Activated B cell treated with CpG ODN at 0.5 μM for 24 hours (primary cell): ENCODE measurements at regions not wholly inside any gene's neighbourhood (a gene's known extent, or its start where the extent isn't known, plus 50 kb on each side); places are given as distances from the start of the nearest gene placed in this dataset.

Experiments
- ATAC-seq: fragments of 200-7000 bp; cut with Tn5 transposase; one replicate; pipeline ENCODE4 v1.10.0; 2021; ENCODE audit warnings: low read depth, mild to moderate bottlenecking, moderate library complexity
- CTCF ChIA-PET: fragments of 350-600 bp; sonication (Branson Sonifier 250); formaldehyde crosslinking; loops from one replicate; lab custom pipeline; 2021; ENCODE audit warnings: antibody characterized with exemption; lab: Charles Lee
- POLR2A ChIA-PET: fragments of 350-600 bp; sonication (Branson Sonifier 250); formaldehyde crosslinking; loops from one replicate; lab custom pipeline; 2021; ENCODE audit warnings: antibody characterized with exemption; lab: Charles Lee
- DNase-seq: peaks from one replicate; pipeline ENCODE4 v3.0.0; 2022
- H3K27ac Mint-ChIP-seq: one replicate; pipeline ENCODE4 v1.8.0; 2020; ENCODE audit warnings: mixed read lengths
- H3K27me3 Mint-ChIP-seq: one replicate; pipeline ENCODE4 v1.8.0; 2021; ENCODE audit warnings: mixed read lengths
- H3K36me3 Mint-ChIP-seq: one replicate; pipeline ENCODE4 v1.8.0; 2021; ENCODE audit warnings: low read depth, mixed read lengths
- H3K4me1 Mint-ChIP-seq: one replicate; pipeline ENCODE4 v1.8.0; 2021; ENCODE audit warnings: mixed read lengths
- H3K4me3 Mint-ChIP-seq: one replicate; pipeline ENCODE4 v1.8.0; 2020; ENCODE audit warnings: mild to moderate bottlenecking, mixed read lengths
- H3K9me3 Mint-ChIP-seq: one replicate; pipeline ENCODE4 v1.8.0; 2020; ENCODE audit warnings: mixed read lengths
- intact Hi-C: fragments of 100-400 bp; cut with micrococcal nuclease; formaldehyde crosslinking; loops from one replicate; pipeline ENCODE4 v1.15.1; 2024
- TF ChIP-seq, protein P1 (sequence below): fragments of 200-600 bp; IDR thresholded peaks from one replicate; pipeline ENCODE4 v1.8.0; 2022; ENCODE audit warnings: antibody characterized with exemption, mild to moderate bottlenecking

DNA sequence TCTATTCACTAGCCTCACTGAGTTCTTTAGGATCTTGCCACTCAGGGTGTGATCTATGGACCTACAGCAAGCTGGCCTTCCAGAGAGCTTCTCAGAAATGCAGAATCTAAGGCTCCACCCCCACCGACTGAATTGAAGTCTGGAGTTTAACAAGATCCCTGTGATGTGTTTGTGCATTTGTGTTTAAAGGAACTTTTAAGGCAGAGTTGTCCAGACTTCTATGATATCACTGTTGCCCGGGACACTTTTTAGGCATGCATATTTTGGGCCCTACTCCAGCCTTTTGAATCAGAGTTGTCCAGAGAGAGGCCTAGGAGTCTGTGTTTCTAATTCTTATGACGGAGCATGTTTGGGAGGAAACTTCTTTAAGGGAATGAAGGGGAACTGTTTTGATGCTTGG, 232.3 kb downstream of the QKI start:
- H3K27me3 Mint-ChIP-seq: no peaks in the 10 kb centered on the region
- intact Hi-C loops: no loop called here
- ChIA-PET POLR2A (no interaction called here), CTCF (no interaction called here)
- H3K4me3 Mint-ChIP-seq: no peak overlapping the region
- H3K4me1 Mint-ChIP-seq: no peaks in the 10 kb centered on the region
- H3K36me3 Mint-ChIP-seq: no peaks in the 10 kb centered on the region
- DNase-seq (no peak), ATAC-seq (no peak)
- H3K9me3 Mint-ChIP-seq: no peaks in the 10 kb centered on the region
- no peak overlapping the region for H3K27ac Mint-ChIP-seq
- TF ChIP-seq, protein P1, sequence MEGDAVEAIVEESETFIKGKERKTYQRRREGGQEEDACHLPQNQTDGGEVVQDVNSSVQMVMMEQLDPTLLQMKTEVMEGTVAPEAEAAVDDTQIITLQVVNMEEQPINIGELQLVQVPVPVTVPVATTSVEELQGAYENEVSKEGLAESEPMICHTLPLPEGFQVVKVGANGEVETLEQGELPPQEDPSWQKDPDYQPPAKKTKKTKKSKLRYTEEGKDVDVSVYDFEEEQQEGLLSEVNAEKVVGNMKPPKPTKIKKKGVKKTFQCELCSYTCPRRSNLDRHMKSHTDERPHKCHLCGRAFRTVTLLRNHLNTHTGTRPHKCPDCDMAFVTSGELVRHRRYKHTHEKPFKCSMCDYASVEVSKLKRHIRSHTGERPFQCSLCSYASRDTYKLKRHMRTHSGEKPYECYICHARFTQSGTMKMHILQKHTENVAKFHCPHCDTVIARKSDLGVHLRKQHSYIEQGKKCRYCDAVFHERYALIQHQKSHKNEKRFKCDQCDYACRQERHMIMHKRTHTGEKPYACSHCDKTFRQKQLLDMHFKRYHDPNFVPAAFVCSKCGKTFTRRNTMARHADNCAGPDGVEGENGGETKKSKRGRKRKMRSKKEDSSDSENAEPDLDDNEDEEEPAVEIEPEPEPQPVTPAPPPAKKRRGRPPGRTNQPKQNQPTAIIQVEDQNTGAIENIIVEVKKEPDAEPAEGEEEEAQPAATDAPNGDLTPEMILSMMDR: no peak

DNA sequence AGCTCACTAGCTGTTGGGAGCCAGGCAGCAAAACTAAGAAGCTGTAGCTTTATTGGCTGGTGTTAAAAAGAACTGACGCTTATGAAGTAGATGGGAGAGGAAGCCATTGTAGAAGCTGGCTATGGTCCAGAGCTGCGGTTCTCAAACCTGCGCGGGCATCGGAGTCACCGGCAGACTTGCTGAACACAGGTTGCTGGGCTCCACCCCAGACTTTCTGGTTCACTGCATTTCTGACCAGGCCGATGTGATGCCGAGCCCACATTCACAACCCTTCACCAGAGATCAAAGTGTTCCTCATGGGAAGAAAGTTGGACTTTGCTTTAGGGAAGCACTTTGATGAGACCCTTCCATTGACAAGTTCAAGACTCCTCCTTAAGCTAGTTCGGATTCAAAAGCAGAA, 231.6 kb downstream of the QKI start:
- intact Hi-C loops: no loop called here
- Mint-ChIP-seq H3K4me1 (no peaks in the 10 kb centered on the region), H3K4me3 (no peak overlapping the region), H3K36me3 (no peaks in the 10 kb centered on the region), H3K27me3 (no peaks in the 10 kb centered on the region), H3K9me3 (no peaks in the 10 kb centered on the region), H3K27ac (no peak overlapping the region)
- ChIA-PET POLR2A (no interaction called here), CTCF (no interaction called here)
- TF ChIP-seq, protein P1: no peak
- DNase-seq: no peak
- no peak for ATAC-seq

DNA sequence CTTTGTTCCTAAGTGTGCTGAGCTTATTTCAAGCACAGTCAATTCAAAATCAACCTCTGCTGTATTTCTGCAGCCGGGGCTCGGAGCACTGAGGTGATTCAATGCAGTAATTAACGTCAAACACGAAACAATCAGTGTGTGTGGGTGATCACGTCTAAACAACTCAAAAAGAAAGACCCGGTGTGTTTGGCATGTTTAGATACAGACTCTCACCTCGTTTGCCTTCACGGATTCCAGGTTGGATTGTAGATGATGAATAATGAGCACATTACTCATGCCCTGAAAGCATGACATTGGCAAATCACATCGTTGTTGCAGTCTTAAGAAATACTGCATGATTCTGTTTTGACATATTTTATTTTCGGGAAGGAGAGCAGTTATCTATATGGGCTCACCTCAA, 231.0 kb downstream of the QKI start:
- TF ChIP-seq, protein P1: no peak
- Mint-ChIP-seq H3K36me3 (no peaks in the 10 kb centered on the region), H3K9me3 (no peaks in the 10 kb centered on the region), H3K27ac (no peak overlapping the region), H3K4me1 (no peaks in the 10 kb centered on the region), H3K4me3 (no peak overlapping the region), H3K27me3 (no peaks in the 10 kb centered on the region)
- intact Hi-C loops: no loop called here
- no peak for DNase-seq
- no peak for ATAC-seq
- POLR2A ChIA-PET: no interaction called here
- CTCF ChIA-PET: no interaction called here

DNA sequence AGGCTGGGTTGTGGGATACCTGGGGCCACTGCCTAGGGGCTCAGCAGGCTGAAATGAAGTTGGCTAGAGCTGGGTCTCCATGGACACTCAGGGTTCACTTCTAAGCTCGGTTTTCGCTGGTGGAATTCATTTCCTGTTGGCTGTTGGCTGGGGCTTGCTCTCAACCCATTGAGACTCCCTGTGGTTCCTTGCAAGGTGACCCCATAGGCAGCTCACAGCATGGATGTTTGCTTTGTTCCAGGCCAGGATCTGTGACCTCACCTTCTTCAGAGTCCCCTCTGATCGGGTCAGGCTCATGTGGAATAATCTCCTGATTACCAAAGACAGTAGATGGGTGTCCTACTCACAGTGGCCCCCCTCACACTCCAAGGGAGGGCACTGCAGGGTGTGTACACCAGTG, 229.3 kb downstream of the QKI start:
- Mint-ChIP-seq H3K27ac (no peak overlapping the region), H3K9me3 (no peaks in the 10 kb centered on the region), H3K27me3 (no peaks in the 10 kb centered on the region), H3K4me1 (no peaks in the 10 kb centered on the region), H3K4me3 (no peak overlapping the region), H3K36me3 (no peaks in the 10 kb centered on the region)
- intact Hi-C loops: no loop called here
- TF ChIP-seq, protein P1: no peak
- CTCF ChIA-PET: no interaction called here
- DNase-seq: no peak
- POLR2A ChIA-PET: no interaction called here
- no peak for ATAC-seq

DNA sequence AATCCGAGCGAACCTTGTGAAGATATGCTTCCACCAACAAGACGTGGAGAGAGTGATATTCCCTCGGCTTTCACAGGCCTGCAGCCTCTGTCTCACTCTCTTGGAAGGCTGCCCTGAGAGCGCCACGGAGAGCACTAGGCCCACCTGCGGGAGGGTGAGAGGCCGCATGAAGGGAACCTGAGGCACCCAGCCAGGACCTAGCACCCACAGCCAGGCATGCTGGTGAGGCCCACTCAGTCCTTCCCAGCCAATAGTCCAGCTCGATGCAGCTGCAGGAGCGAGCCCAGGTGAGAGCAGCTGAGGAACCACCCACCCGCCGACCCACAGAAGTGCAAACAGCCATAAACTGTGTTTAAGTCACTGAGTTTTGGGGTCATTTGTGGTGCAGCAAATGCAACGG, 227.2 kb downstream of the QKI start:
- Mint-ChIP-seq H3K9me3 (no peaks in the 10 kb centered on the region), H3K27ac (no peak overlapping the region), H3K27me3 (no peaks in the 10 kb centered on the region), H3K36me3 (no peaks in the 10 kb centered on the region), H3K4me1 (peaks cover 2% of the 10 kb centered on the region), H3K4me3 (no peak overlapping the region)
- CTCF ChIA-PET: no interaction called here
- TF ChIP-seq, protein P1: no peak
- DNase-seq: no peak
- intact Hi-C loops: no loop called here
- POLR2A ChIA-PET: no interaction called here
- ATAC-seq: no peak
